Stimulated activated CD4-positive, alpha-beta T cell treated with anti-CD3 and anti-CD28 coated beads, Interleukin-15, amount 100 ng/mL, for 1 hour (primary cell): ENCODE measurements at regions not wholly inside any gene's neighbourhood (a gene's known extent, or its start where the extent isn't known, plus 50 kb on each side); places are given as distances from the start of the nearest gene placed in this dataset.

ENCODE experiments used
- DNase-seq, 2 donors: peaks; one replicate each; pipeline ENCODE4 v3.0.0-alpha.2; 2020; ENCODE audit warnings: low read depth in 1 of 2, low spot score in 1 of 2

GRCh38 chr7:79877874-79878465 is 256.7 kb upstream of the GNAI1 start:
- no peak for DNase-seq

DNA sequence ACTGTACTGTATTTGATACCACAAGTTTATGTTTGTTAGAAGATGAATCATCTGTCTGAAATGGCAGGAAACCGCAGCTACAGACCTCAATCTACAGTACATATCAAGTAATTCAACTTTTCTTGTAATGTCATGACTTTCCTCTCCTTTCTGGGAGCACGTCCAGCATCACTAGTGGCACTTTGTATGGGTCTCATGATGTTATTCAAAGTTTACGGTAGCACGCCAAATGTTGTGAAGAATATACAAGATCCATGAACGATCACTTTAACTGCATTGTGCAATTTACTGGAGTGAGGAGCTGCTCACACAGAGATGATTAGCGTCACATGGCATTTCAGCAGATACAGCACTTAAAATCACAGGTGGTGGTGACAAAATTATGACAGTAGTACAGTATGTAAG is 257.8 kb upstream of the GNAI1 start:
- no peak for DNase-seq

- no peak for DNase-seq
Observed at GRCh38 chr7:79874797-79875196, 259.8 kb upstream of the GNAI1 start.

DNA sequence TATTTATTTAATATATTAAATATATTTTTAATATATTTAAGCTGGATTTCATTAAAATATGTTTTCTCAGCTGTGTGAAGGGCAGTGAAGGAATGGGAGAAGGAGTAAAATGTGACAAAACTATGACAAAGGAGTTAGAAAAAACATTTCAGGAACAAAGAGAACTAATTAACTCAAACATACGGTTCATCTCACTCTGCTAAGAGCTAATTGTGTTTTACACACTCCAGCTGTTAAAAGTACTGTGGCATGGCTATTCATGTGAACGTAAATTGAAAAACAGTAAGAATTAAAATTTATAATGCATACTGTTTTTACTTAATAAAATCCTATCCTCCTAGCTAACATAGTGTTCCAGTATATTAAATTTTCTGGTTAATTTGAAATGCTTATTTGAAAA is 262.5 kb upstream of the GNAI1 start:
- DNase-seq, result no peak

- DNase-seq, result no peak
Observed at GRCh38 chr7:79868010-79868409, 266.6 kb upstream of the GNAI1 start.

DNA sequence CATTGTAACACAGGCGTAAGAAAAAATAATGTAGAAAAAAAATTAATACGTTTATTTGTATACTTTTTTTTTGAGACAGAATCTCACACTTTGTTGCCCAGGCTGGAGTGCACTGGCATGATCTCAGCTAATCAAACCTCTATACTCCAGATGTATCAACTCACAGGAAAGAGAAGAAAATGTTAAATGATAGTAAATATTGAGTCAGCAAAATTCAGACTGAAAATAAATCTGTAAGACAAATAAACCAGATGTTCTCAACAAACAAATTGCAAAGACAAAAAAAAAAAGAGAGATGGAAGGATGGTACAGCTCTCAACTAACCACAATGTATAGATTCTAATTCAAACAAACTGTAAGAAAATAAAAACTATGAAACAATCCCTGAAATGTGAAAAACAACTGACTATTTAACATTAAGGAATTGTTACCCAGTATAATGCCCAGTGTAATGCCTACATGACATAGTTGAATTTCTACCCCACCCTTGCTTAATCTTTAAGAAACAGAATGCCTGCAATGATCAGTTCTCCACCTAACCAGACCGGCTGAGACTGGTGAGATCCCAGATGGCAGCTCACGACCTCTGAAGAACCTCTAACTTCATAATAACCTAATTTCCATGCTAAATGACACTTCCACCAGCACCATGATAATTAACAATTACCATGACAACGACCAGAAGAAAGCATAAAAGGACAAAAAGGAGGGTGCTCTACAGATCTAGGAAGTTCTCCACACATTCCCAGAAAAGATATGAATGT is 272.0 kb upstream of the GNAI1 start:
- no peak for DNase-seq

- no peak for DNase-seq
Observed at GRCh38 chr7:79855172-79855571, 279.5 kb upstream of the GNAI1 start.

- DNase-seq, result no peak
Observed at GRCh38 chr7:79854621-79855020, 280.0 kb upstream of the GNAI1 start.

GRCh38 chr7:79837915-79838314 is 296.7 kb upstream of the GNAI1 start:
- DNase-seq, result no peak

DNA sequence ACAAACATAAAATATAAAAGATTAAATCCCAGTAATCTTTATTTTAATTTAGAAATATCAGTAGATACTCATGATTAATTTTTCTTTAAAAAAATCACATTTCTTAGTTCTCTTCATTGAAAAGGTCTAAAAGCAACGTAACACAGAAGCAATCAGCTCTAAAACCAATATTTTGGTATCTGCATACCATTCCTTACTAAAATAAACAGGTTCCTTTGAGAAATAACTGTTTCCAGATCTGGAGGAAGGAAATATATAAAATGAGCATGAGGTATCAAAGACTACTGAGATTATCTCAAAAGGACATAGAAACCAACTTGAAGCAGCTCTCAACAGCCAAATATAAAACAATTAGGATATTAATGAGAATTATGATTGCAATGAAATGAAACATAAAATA is 301.0 kb upstream of the GNAI1 start:
- no peak for DNase-seq

- no peak for DNase-seq
Observed at GRCh38 chr7:79828866-79829265, 305.8 kb upstream of the GNAI1 start.

DNA sequence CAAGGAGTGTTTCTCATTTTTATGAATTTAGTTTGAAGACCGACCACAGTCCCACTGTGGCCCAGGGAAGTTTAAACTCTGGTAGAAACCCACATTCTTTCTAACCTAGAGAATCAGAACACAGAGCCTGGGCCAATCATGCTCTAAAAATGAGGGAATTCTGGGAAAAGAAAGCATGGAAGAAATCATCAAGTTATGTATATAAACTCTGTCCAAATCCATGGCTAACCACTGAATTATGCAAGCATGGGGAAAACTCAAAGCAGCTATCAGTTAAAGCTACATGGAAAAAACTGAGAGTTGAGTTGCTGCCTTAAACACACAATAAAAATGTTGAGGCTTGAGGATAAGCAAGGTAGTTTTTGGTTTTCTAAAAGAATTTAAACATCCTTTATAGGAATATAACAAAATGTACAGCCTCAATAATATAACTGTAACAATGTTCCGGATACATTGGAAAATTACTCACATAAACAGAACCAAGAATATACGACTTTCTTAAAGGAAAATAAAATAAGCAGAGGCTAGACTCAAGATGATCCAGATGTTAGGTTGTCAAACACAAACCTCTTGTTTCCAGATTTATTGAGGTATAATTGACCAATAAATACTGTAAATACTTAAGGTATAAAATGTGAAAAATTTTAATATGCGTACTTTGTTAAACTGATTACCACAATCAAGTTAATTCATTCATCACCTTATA is 311.2 kb upstream of the GNAI1 start:
- no peak for DNase-seq

- no peak for DNase-seq
Observed at GRCh38 chr7:79822620-79823240, 311.9 kb upstream of the GNAI1 start.

DNA sequence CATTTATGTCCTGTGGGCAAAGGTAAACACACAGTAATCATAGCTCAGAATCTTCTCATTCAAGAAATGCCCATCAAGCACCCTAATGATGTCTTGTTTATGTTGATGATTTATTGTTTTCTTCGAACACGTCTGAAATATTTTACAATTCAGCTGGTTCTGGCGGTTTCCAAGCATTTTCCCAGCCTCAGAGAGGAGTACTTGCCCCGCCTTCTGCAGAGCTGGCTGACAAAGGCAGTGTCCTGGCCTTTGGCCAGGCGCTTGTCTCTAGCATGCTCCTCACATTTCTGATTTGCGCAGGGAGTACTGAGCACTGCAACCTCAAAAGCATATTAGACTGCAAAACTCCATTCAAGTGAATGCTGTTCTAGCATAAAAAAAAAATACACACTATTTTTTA is 314.2 kb upstream of the GNAI1 start:
- no peak for DNase-seq

GRCh38 chr7:79810916-79811315 is 323.7 kb upstream of the GNAI1 start:
- no peak for DNase-seq

GRCh38 chr7:79806161-79806734 is 328.4 kb upstream of the GNAI1 start:
- DNase-seq, result no peak

DNA sequence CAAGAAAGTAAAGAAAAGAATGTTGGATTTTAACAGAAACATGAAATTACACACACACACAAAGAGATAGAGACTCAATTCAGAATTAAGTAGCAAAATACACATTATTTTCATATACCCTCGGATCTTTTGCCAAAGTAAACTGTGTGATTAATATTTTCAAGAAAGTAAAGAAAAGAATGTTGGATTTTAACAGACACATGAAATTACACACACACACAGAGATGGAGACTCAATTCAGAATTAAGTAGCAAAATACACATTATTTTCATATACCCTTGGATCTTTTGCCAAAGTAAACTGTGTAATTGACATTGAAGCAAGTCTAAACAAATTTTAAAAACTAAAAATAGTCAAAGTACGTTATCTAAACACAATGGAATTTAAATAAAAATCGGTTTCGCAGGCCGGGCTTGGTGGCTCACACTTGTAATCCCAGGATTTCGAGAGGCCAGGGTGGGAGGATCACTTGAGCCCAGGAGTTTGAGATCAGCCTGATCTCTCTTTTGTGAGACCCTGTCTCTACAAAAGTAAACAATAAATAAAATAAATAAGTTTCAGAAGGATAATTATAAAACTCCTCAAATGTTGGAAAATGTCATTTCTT is 337.3 kb upstream of the MAGI2 start:
- no peak for DNase-seq

GRCh38 chr7:79789584-79790345 is 336.3 kb upstream of the MAGI2 start:
- DNase-seq, result no peak

GRCh38 chr7:79787623-79788022 is 334.2 kb upstream of the MAGI2 start:
- DNase-seq, result no peak

DNA sequence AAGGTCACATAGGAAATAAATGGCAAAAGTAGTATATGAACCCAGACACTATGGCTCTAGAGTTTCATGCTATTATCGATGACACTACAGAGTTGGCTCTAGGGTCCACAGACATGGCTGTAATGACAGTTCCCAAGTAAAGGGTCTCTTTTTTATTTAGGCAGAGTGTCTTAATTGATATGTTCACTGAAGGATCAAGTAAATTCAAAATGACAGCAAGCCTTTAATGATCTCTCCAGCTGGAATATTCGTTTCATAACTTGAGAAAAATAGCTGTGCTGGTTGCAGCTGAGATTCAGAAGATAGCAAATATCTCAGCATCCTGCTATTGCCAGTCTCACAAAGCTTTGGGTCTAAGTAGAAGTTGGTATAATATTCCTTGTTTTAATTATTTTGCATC is 333.6 kb upstream of the MAGI2 start:
- no peak for DNase-seq
